Retinal pigment epithelial cell (primary cell): ENCODE measurements at regions not wholly inside any gene's neighbourhood (a gene's known extent, or its start where the extent isn't known, plus 50 kb on each side); places are given as distances from the start of the nearest gene placed in this dataset.
"Not testable (repeated sequence)": the region's sequence is repeated elsewhere in the genome, so short reads cannot be mapped to it uniquely, and the experiment has no call there.

ENCODE experiments used
- DNase-seq: peaks from one replicate; pipeline ENCODE4 v3.0.0-alpha.2; 2010; ENCODE audit warnings: low read depth
- H3K4me3 ChIP-seq: 2 replicates; pipeline ENCODE4 v1.5.1; 2011; ENCODE audit warnings: mild to moderate bottlenecking, low read length, control low read depth, moderate library complexity
- TF ChIP-seq, protein P1 (sequence below): conservative IDR thresholded peaks from 2 replicates; pipeline ENCODE4 v1.5.1; 2011; ENCODE audit warnings: low read depth, low read length, control low read depth, inconsistent platforms

DNA sequence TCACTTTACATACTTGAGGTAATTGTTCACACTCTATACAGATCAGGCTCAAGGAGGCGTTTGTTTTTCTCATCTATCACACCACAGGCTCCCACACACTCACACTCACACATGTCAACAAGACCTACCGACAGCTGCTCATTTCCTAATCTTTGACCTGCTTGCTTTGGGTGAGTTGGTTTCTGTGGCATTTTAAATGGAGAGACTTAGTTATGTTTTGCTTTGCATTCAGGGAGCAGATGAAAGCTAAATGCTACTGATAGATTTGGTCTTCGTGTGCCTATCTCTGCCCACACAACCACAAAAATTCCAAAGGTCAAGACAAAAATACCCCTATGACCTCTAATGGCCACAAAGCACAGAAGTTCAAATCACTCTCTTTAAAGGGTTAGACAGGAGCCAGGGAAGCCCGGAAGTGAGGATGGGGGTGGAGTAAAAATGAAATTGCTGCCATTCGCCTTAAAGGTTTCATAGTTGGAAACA, 203.5 kb upstream of the G2E3 start:
- TF ChIP-seq, protein P1, sequence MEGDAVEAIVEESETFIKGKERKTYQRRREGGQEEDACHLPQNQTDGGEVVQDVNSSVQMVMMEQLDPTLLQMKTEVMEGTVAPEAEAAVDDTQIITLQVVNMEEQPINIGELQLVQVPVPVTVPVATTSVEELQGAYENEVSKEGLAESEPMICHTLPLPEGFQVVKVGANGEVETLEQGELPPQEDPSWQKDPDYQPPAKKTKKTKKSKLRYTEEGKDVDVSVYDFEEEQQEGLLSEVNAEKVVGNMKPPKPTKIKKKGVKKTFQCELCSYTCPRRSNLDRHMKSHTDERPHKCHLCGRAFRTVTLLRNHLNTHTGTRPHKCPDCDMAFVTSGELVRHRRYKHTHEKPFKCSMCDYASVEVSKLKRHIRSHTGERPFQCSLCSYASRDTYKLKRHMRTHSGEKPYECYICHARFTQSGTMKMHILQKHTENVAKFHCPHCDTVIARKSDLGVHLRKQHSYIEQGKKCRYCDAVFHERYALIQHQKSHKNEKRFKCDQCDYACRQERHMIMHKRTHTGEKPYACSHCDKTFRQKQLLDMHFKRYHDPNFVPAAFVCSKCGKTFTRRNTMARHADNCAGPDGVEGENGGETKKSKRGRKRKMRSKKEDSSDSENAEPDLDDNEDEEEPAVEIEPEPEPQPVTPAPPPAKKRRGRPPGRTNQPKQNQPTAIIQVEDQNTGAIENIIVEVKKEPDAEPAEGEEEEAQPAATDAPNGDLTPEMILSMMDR, result no peak
- H3K4me3 ChIP-seq, result no peak overlapping the region
- no peak for DNase-seq

DNA sequence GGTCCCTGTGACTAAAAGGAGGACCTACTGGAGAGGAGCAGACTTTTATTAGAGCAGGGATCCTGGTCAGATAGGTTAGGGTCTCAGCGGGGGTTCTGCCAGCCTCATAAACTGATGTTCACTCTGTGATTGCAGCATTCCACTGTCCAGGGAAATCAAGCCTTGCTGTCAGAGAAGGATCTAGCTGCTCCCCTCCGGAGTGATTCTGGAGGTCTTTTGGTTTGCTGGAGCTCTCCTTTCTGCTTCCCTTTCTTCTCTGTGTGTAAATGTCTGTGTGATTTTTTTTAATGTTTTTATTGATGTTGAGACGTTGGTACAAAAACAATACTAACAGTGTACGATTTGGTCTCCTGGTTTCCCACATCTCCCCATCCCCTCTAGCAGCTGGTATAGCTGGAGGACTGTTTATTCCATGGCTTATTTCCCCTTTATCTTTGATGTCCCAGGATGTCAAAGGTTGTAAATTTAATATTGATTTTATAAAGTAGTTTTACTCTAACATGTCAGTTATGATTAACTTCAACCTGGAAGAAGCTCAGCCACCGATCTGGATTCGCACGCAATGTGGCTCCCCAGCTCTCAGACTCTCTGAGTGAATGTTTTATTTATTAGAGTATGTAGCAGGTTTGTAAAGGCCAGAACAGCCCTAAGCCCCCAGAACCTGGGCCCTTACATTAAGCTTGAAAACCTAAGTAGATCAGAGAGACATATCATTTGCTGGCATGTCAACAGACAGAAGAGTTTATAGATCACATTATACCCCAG, 202.3 kb upstream of the G2E3 start:
- no peak for DNase-seq
- H3K4me3 ChIP-seq, result no peak overlapping the region
- TF ChIP-seq, protein P1, result no peak

DNA sequence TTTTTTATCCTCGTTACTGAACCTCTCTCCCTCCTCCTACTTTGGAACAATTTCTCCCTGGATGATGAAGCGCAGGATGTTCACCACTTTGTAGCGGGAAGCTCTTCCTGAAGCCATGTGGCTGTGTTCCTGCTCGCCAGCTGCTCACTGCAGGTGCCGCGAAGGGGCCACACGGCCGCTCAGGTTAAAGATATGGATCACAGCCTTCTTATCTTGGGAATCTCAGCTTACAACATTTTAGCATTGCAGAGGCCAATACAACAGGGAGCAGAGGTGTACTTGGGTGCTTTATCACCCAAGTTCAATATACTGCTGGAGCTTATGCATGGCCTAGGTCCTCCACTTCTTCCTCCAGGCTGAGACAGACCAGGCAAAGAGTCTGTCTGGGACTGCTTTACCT, 201.2 kb upstream of the G2E3 start:
- no peak for DNase-seq
- TF ChIP-seq, protein P1, result no peak
- H3K4me3 ChIP-seq, result no peak overlapping the region

DNA sequence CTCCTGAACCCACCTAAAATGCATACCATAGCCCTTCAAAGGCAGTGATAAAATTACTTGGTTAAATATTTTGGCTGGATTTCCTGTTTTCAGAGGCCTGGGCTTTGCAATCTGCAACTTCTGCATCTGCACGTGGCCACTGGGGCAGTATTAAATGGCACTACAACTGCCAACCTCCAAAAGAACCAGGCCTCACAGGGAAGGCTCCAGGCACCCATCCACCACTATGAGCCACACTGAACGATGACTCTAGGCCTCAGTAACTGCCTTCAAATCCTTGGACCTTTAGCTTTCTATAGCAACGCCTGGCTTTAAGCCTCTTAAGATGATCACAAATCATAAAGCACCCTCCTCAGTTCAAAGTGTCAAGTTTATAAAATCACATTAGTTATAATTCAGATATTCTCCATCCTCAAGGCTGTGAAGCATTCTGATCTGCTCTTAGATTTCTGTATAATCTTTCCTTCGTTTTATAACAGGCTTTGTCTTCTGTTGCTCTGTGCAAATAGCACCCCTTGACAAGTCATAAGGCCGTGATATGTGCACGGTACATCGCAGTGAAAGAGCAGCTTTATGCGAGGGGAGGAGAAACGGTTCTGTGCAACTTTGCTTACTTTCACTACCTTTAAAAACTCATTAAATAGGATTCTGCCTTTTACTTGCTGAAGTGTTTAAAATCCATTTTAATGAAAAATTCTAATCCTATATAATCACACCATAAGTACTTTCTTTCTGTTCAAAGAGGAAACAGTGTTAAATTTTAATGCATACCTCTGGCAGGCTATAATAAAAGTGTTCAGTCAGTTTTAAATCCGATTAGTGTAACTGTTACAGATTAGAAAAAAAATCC, 196.4 kb upstream of the G2E3 start:
- no peak overlapping the region for H3K4me3 ChIP-seq
- DNase-seq, result peak; percentile 67
- TF ChIP-seq, protein P1, result no peak

DNA sequence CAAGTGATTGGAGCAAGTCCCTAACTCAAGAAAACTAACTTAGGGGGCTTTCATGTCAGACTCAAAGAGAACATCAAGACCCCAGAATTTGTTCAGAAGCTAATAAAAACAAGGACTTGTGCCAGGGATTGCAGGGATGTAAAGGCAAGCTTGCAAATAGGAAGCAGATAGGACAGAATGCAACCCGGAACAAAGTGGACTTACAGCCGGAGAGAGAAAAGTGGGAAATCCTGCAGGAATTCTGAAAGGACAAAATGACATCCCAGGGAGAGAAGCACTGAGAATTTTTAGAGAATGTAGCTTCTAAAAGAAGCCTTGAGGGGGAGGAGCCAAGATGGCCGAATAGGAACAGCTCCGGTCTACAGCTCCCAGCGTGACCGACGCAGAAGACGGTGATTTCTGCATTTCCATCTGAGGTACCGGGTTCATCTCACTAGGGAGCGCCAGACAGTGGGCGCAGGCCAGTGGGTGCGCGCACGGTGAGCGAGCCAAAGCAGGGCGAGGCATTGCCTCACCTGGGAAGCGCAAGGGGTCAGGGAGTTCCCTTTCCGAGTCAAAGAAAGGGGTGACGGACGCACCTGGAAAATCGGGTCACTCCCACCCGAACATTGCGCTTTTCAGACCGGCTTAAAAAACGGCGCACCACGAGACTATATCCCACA, 195.6 kb upstream of the G2E3 start:
- H3K4me3 ChIP-seq, DNase-seq: not testable (repeated sequence)

DNA sequence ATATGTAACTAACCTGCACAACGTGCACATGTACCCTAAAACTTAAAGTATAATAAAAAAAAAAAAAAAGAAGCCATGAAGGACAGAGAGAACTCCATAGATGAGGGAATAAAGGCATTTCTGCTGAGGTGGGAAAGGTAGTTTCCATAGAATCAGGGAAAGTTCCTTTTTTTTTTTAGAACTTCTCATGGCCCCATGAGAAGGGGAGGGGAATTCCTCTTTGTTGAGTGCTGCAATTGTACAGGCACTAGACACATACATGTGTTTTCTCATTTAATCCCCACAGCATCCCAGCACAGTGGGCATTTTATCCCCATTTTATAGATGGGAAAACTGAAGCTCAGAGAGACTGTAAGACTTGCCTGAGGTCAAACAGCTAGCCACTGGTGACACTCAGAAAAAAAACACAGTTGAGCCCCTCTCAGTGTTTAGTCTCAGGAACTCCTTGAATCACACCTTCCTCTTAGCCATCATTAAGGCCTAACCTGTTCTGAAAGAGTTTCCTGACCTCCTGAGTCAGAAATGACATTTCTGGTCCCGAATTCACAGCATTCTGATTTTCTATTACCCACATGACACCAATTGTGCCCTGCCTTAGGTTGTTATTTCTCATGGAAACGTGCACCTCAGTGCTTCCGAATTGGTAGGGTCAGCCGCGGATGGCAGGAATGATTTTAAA, 189.3 kb upstream of the G2E3 start:
- TF ChIP-seq, protein P1, result no peak
- no peak for DNase-seq
- H3K4me3 ChIP-seq, result no peak overlapping the region

DNA sequence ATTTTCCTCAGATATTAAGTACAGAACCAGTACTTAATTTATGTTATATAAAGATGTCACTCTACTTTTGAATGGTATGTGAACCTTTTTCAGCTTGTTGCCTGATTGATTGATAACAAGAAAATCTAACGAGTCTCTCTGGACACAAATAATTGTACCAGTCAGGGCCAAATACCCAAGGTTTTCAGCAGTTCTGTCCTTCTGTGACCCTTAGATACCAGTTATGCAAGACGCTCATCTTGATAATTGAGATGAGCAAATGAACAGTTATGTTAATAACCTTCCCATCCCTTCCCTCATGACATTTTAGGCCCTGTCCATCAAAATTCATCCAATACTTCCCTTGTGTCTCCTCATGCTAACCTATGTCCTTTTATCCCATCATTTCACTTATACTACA, 185.9 kb upstream of the G2E3 start:
- no peak overlapping the region for H3K4me3 ChIP-seq
- TF ChIP-seq, protein P1, result no peak
- DNase-seq, result no peak
